Cardiac fibroblast (primary cell): ENCODE measurements at regions not wholly inside any gene's neighbourhood (a gene's known extent, or its start where the extent isn't known, plus 50 kb on each side); places are given as distances from the start of the nearest gene placed in this dataset.

ENCODE experiments used
- DNase-seq, 2 donors: peaks; one replicate each; pipeline versions ENCODE4 v3.0.0 to v3.0.0-alpha.2; 2010; ENCODE audit warnings: low read depth in 2 of 2
- H3K4me3 ChIP-seq, 2 donors: replicated peaks in 1 of 2; 1 replicate in 1 of 2; 2 replicates in 1 of 2; pipeline ENCODE4 v1.5.1; 2011; ENCODE audit warnings: low read depth in 2 of 2, low read length in 2 of 2, mild to moderate bottlenecking in 2 of 2, moderate library complexity in 1 of 2
- TF ChIP-seq, protein P1 (sequence below): IDR thresholded peaks from one replicate; pipeline ENCODE4 v1.5.1; 2011; ENCODE audit warnings: low read depth, mild to moderate bottlenecking, low read length, inconsistent platforms

GRCh38 chr18:78601349-78601748 lies 378.3 kb upstream of the SALL3 start:
- TF ChIP-seq, protein P1, sequence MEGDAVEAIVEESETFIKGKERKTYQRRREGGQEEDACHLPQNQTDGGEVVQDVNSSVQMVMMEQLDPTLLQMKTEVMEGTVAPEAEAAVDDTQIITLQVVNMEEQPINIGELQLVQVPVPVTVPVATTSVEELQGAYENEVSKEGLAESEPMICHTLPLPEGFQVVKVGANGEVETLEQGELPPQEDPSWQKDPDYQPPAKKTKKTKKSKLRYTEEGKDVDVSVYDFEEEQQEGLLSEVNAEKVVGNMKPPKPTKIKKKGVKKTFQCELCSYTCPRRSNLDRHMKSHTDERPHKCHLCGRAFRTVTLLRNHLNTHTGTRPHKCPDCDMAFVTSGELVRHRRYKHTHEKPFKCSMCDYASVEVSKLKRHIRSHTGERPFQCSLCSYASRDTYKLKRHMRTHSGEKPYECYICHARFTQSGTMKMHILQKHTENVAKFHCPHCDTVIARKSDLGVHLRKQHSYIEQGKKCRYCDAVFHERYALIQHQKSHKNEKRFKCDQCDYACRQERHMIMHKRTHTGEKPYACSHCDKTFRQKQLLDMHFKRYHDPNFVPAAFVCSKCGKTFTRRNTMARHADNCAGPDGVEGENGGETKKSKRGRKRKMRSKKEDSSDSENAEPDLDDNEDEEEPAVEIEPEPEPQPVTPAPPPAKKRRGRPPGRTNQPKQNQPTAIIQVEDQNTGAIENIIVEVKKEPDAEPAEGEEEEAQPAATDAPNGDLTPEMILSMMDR: no peak
- no peak for DNase-seq
- no peak overlapping the region for H3K4me3 ChIP-seq

DNA sequence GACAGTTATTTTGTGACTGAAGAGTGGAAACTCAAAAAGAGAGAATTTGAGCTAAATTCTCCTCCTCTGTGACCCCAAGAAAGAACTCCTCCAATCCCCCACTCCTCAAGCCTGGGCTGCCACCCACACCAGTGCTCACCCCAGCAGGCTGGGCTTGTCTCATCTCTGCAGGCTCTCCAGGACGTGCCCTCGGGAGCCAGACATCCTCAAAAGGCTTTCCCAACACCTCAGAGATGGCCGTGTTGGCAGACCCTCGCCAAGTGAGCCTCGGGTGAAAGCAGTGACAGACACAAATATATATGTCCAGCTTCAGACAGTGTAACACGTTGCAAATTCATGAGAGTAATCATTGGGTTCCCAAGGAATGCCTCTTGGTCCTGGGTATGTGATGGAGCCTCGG lies 377.7 kb upstream of the SALL3 start:
- TF ChIP-seq, protein P1: no peak
- H3K4me3 ChIP-seq: no peak overlapping the region
- no peak for DNase-seq

GRCh38 chr18:78602430-78602829 lies 377.2 kb upstream of the SALL3 start:
- H3K4me3 ChIP-seq: no peak overlapping the region
- TF ChIP-seq, protein P1: no peak
- DNase-seq: no peak

DNA sequence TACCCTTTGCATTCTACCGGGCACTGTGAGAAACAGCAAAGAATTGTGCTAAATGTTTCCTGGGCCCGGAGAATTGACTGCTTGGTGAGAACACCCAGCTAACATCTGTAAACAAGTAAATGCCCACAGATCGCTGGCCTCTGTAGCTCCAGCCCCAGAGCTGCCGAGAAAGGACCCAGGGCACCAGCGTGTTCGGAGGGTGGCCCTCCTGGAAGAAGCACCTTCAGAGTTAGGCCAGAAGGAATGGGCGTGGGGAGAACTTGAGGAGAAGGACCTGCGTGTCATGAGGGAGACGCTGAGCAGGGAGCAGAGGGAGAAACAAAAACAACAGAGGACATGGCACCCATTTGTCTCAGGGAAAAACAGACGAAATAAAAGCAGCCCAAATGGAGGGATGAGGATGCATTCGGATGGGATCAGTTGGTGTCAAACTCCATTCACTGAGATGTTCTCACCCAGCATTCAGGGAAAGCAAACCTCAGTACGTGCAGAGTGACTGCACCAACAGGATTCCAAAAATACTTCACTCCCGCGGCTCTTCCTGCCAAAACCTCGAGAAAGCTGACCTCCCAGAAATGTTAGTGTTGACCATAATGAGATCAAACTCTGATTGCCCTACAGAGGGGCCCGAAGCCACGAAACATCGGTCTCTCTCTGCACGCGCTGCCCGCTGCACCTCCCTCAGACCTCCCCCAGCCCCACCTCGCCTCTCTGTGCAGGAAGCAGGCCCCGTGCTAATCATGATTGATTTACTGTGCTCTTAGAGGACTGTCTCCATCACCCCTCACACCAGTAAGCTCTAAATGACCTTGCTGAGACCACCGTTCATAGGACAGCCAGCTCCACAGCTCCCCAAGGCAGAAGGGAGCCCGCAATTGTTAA lies 376.3 kb upstream of the SALL3 start:
- TF ChIP-seq, protein P1: no peak
- no peak overlapping the region for H3K4me3 ChIP-seq
- DNase-seq: no peak

DNA sequence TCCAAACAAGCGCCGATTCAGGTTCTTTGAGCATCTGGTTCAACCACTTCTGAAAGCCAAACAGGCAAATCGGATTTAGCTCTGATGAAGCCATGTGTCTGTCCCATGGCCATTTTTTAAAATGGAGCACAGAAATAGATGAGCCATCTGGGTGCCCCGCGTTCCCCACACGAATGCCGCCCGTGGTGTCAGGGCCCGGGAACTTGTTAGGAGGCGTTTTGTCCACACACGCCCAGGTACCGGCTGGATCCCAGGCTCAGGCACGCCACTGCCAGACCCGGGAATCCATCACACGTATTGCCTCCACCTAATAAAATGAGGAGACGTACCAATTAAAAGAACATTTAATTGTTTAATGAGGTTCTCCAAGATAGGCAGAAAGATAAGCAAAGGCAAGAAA lies 374.4 kb upstream of the SALL3 start:
- no peak for DNase-seq
- H3K4me3 ChIP-seq: no peak overlapping the region
- TF ChIP-seq, protein P1: no peak

DNA sequence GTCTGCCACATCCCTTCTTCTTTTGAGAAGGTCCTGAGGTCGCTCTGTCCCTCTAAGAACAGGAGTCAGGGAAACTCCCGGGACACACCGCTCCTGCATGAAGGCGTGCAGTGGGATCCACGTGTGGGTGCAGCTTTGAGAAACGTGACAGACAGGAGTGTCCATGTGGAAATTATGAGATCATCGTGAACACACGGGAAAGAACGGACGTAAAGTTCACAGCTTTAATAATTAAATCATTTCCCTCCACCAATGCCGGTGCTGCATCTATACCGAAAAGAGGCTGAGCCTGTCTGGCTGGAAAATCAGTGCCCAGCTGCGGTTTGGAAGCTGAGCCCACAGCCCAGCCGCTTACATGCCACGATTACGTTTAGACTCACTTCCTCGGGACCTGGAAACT lies 372.4 kb upstream of the SALL3 start:
- TF ChIP-seq, protein P1: no peak
- H3K4me3 ChIP-seq: no peak overlapping the region
- no peak for DNase-seq

GRCh38 chr18:78607784-78608183 lies 371.8 kb upstream of the SALL3 start:
- H3K4me3 ChIP-seq: no peak overlapping the region
- TF ChIP-seq, protein P1: no peak
- DNase-seq: no peak
